OCI-LY7 (cell line): ENCODE measurements at regions not wholly inside any gene's neighbourhood (a gene's known extent, or its start where the extent isn't known, plus 50 kb on each side); places are given as distances from the start of the nearest gene placed in this dataset. TPM values are rescaled to one million over a fixed set of nuclear protein-coding genes. Genes with fewer than 3 reads are reported as not detected.

ENCODE experiments used
- BruUV-seq: library from RNA; stranded (reverse); fragments of 400-500 nt; replicated peaks from 2 replicates; lab custom pipeline; 2021; lab: Mats Ljungman, UMichigan
- CTCF ChIA-PET: fragments of 300-600 bp; sonication (Branson Sonifier 250); formaldehyde crosslinking; loops from one replicate; lab custom pipeline; 2022; ENCODE audit warnings: antibody characterized with exemption; ENCODE audit not compliant: unreplicated experiment; lab: Charles Lee
- POLR2A ChIA-PET: fragments of 300-600 bp; sonication (Branson Sonifier 250); formaldehyde crosslinking; loops from one replicate; lab custom pipeline; 2022; ENCODE audit warnings: antibody characterized with exemption; lab: Charles Lee
- DNase-seq: peaks from one replicate; pipeline ENCODE4 v3.0.0-alpha.2; 2015; ENCODE audit warnings: low spot score
- H2AFZ ChIP-seq: fragments of 200-600 bp; sonication (generic), shearing (Covaris generic); 2 replicates; pipeline ENCODE4 v1.6.1; 2014; ENCODE audit warnings: mild to moderate bottlenecking, antibody characterized with exemption, low read length, moderate library complexity
- H3K27ac ChIP-seq: fragments of 200-600 bp; sonication (generic); 2 replicates; pipeline ENCODE4 v1.5.1; 2014; ENCODE audit warnings: mixed run types, low read depth, mild to moderate bottlenecking, moderate library complexity, low read length, inconsistent platforms; ENCODE audit not compliant: poor library complexity, severe bottlenecking
- H3K36me3 ChIP-seq: fragments of 200-600 bp; sonication (generic); 2 replicates; pipeline ENCODE4 v1.6.1; 2014; ENCODE audit warnings: mild to moderate bottlenecking, antibody characterized with exemption, low read length, moderate library complexity, mixed read lengths; ENCODE audit not compliant: insufficient read depth
- H3K4me1 ChIP-seq: fragments of 200-600 bp; sonication (generic); 2 replicates; pipeline ENCODE4 v1.5.1; 2014; ENCODE audit warnings: mild to moderate bottlenecking, low read length; ENCODE audit not compliant: insufficient read depth, poor library complexity, severe bottlenecking
- H3K4me2 ChIP-seq: fragments of 200-600 bp; sonication (generic); 2 replicates; pipeline ENCODE4 v1.6.1; 2014; ENCODE audit warnings: mild to moderate bottlenecking, low read length
- H3K4me3 ChIP-seq: fragments of 200-600 bp; sonication (generic); 2 replicates; pipeline ENCODE4 v1.5.1; 2014; ENCODE audit warnings: mild to moderate bottlenecking, low read depth, low read length; ENCODE audit not compliant: poor library complexity, severe bottlenecking
- H3K79me2 ChIP-seq: fragments of 200-600 bp; sonication (generic); 2 replicates; pipeline ENCODE4 v1.6.1; 2016; ENCODE audit warnings: low read depth, mild to moderate bottlenecking, low read length, moderate library complexity, mixed read lengths; ENCODE audit not compliant: insufficient read depth
- H3K9me2 ChIP-seq: fragments of 200-600 bp; sonication (generic); 2 replicates; pipeline ENCODE4 v1.6.1; 2016; ENCODE audit warnings: mild to moderate bottlenecking, low read length, mixed read lengths; ENCODE audit not compliant: insufficient read depth
- H3K9me3 ChIP-seq: fragments of 200-600 bp; sonication (generic); 2 replicates; pipeline ENCODE4 v1.6.1; 2014; ENCODE audit warnings: mild to moderate bottlenecking, mixed run types, low read length, mixed read lengths
- H4K20me1 ChIP-seq: fragments of 200-600 bp; sonication (generic); 2 replicates; pipeline ENCODE4 v1.6.1; 2014; ENCODE audit warnings: mild to moderate bottlenecking, antibody characterized with exemption, low read length, moderate library complexity, mixed read lengths; ENCODE audit not compliant: insufficient read depth
- EZH2phosphoT487 ChIP-seq: fragments of 200-600 bp; sonication (generic); IDR thresholded peaks from 2 replicates; pipeline ENCODE4 v1.6.1; 2018; ENCODE audit warnings: low read depth, borderline replicate concordance, mild to moderate bottlenecking, mixed run types, antibody characterized with exemption, low read length, moderate library complexity, mixed read lengths
- intact Hi-C: fragments of 100-400 bp; cut with micrococcal nuclease; formaldehyde crosslinking; loops from one replicate; pipeline ENCODE4 v1.10.0; 2022; ENCODE audit not compliant: unreplicated experiment
- small RNA-seq: library from RNA; depleted of rRNA; stranded (forward); fragments of <200 nt; gene quantifications from one replicate; pipeline ENCODE3, GENCODE V24; 2014
- TF ChIP-seq, protein P1 (sequence below): fragments of 200-600 bp; sonication (generic); conservative IDR thresholded peaks from 2 replicates; pipeline ENCODE4 v1.5.1; 2014; ENCODE audit warnings: mild to moderate bottlenecking, antibody characterized with exemption, low read length, moderate library complexity, mixed read lengths

DNA sequence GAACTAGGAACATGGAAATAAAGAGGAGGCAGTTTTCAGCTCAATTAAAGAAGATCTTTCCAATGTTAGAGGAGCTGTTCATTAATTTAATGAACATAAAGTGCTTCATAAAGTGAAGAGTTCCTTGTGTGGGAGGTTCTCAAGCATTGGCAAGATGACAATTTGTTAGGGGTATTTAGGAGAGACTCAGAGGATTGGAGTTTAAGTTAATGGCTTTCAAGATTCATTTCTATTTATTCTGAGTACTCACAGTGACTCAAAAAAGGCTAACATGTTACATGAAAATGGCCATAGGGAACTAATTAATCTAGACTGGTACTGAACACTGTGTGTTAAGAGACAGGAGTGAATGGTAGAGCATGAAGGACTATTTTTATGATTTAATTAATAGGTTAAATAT, 55.4 kb upstream of the CDH12 start:
- BruUV-seq = no TSS peak
- Histone ChIP-seq H3K4me2 (no peak overlapping the region), H2AFZ (no peak overlapping the region), H3K9me3 (no peaks in the 10 kb centered on the region), H3K4me3 (no peak overlapping the region), H3K27ac (no peak overlapping the region), H3K79me2 (no peaks in the 10 kb centered on the region), H3K9me2 (no peaks in the 10 kb centered on the region), H3K36me3 (no peaks in the 10 kb centered on the region), H4K20me1 (no peaks in the 10 kb centered on the region), H3K4me1 (no peaks in the 10 kb centered on the region)
- ChIA-PET POLR2A (interaction anchor here (0.7 to 0.9 kb wide), 2 partner anchors 20 to 927 kb away, joined by 3 read pairs; no protein-coding TSS in a partner anchor), CTCF (no interaction called here)
- no peak for DNase-seq
- no peak for TF ChIP-seq EZH2phosphoT487
- TF ChIP-seq, protein P1, sequence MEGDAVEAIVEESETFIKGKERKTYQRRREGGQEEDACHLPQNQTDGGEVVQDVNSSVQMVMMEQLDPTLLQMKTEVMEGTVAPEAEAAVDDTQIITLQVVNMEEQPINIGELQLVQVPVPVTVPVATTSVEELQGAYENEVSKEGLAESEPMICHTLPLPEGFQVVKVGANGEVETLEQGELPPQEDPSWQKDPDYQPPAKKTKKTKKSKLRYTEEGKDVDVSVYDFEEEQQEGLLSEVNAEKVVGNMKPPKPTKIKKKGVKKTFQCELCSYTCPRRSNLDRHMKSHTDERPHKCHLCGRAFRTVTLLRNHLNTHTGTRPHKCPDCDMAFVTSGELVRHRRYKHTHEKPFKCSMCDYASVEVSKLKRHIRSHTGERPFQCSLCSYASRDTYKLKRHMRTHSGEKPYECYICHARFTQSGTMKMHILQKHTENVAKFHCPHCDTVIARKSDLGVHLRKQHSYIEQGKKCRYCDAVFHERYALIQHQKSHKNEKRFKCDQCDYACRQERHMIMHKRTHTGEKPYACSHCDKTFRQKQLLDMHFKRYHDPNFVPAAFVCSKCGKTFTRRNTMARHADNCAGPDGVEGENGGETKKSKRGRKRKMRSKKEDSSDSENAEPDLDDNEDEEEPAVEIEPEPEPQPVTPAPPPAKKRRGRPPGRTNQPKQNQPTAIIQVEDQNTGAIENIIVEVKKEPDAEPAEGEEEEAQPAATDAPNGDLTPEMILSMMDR = no peak
- intact Hi-C loops = no loop called here

GRCh38 chr5:22908129-22908528, 55.0 kb upstream of the CDH12 start:
- BruUV-seq = no TSS peak
- Histone ChIP-seq H3K4me1 (no peaks in the 10 kb centered on the region), H3K79me2 (no peaks in the 10 kb centered on the region), H4K20me1 (no peaks in the 10 kb centered on the region), H3K9me3 (no peaks in the 10 kb centered on the region), H3K36me3 (no peaks in the 10 kb centered on the region), H3K4me2 (no peak overlapping the region), H2AFZ (no peak overlapping the region), H3K9me2 (no peaks in the 10 kb centered on the region), H3K4me3 (no peak overlapping the region), H3K27ac (no peak overlapping the region)
- ChIA-PET CTCF (no interaction called here), POLR2A (interaction anchor here (0.7 to 0.9 kb wide), 2 partner anchors 20 to 927 kb away, joined by 3 read pairs; no protein-coding TSS in a partner anchor)
- intact Hi-C loops = no loop called here
- no peak for DNase-seq
- no peak for TF ChIP-seq EZH2phosphoT487
- TF ChIP-seq, protein P1 = no peak

Small RNA genes in the stretch of these regions (small RNA-seq; reads per million reads assigned to genes)
- not detected for gene RF00019
